GM19351 (cell line): ENCODE measurements at regions not wholly inside any gene's neighbourhood (a gene's known extent, or its start where the extent isn't known, plus 50 kb on each side); places are given as distances from the start of the nearest gene placed in this dataset.
A peak's percentile ranks its signal among the peaks of the same experiment; 100 is the strongest.
"Not testable (repeated sequence)": the region's sequence is repeated elsewhere in the genome, so short reads cannot be mapped to it uniquely, and the experiment has no call there.

ENCODE experiments used
- ATAC-seq: cut with Tn5 transposase; IDR thresholded peaks from one replicate; pipeline ENCODE4 v1.9.1; 2021; ENCODE audit warnings: mild to moderate bottlenecking, moderate library complexity; ENCODE audit not compliant: unreplicated experiment

GRCh38 chrX:96502507-96502906 lies 182.1 kb upstream of the DIAPH2 start:
- no peak for ATAC-seq

GRCh38 chrX:96529386-96529785 lies 155.3 kb upstream of the DIAPH2 start:
- not testable (repeated sequence) for ATAC-seq

- ATAC-seq = no peak
These were observed 146.4 kb upstream of the DIAPH2 start for GRCh38 chrX:96538104-96538725.

- peak; percentile 62 for ATAC-seq
These were observed 144.5 kb upstream of the DIAPH2 start for GRCh38 chrX:96540111-96540631.

GRCh38 chrX:96546281-96546680 lies 138.4 kb upstream of the DIAPH2 start:
- ATAC-seq = not testable (repeated sequence)

GRCh38 chrX:96551322-96551872 lies 133.2 kb upstream of the DIAPH2 start:
- no peak for ATAC-seq

GRCh38 chrX:96556886-96557285 lies 127.8 kb upstream of the DIAPH2 start:
- ATAC-seq = no peak

GRCh38 chrX:96561129-96561528 lies 123.5 kb upstream of the DIAPH2 start:
- not testable (repeated sequence) for ATAC-seq

GRCh38 chrX:96563646-96564045 lies 121.0 kb upstream of the DIAPH2 start:
- ATAC-seq = no peak

GRCh38 chrX:96564595-96564994 lies 120.0 kb upstream of the DIAPH2 start:
- ATAC-seq = no peak

GRCh38 chrX:96566878-96567277 lies 117.8 kb upstream of the DIAPH2 start:
- no peak for ATAC-seq

- no peak for ATAC-seq
These were observed 116.6 kb upstream of the DIAPH2 start for GRCh38 chrX:96568071-96568470.

- no peak for ATAC-seq
These were observed 115.6 kb upstream of the DIAPH2 start for GRCh38 chrX:96569034-96569433.

GRCh38 chrX:96575011-96575410 lies 109.6 kb upstream of the DIAPH2 start:
- no peak for ATAC-seq

GRCh38 chrX:96576368-96576767 lies 108.3 kb upstream of the DIAPH2 start:
- no peak for ATAC-seq

GRCh38 chrX:96578781-96579180 lies 105.9 kb upstream of the DIAPH2 start:
- ATAC-seq = no peak

GRCh38 chrX:96579252-96579651 lies 105.4 kb upstream of the DIAPH2 start:
- ATAC-seq = no peak

- no peak for ATAC-seq
These were observed 94.2 kb upstream of the DIAPH2 start for GRCh38 chrX:96590403-96590802.

GRCh38 chrX:96591421-96591820 lies 93.2 kb upstream of the DIAPH2 start:
- no peak for ATAC-seq

GRCh38 chrX:96597847-96598246 lies 86.8 kb upstream of the DIAPH2 start:
- ATAC-seq = not testable (repeated sequence)

GRCh38 chrX:96611619-96612362 lies 72.9 kb upstream of the DIAPH2 start:
- no peak for ATAC-seq

- ATAC-seq = no peak
These were observed 69.2 kb upstream of the DIAPH2 start for GRCh38 chrX:96615448-96615847.
